A204.1 (cell line): ENCODE measurements at regions not wholly inside any gene's neighbourhood (a gene's known extent, or its start where the extent isn't known, plus 50 kb on each side); places are given as distances from the start of the nearest gene placed in this dataset.
"Not testable (repeated sequence)": the region's sequence is repeated elsewhere in the genome, so short reads cannot be mapped to it uniquely, and the experiment has no call there.

Source experiments
- FAIRE-seq: peaks from 2 replicates; lab custom pipeline; 2012; peaks lifted over from hg19 to GRCh38; lab: Jason Lieb, UNC

GRCh38 chr2:122652670-122653069 lies 897.2 kb downstream of the TSN start:
- no peak for FAIRE-seq

- no peak for FAIRE-seq
These were observed 901.0 kb downstream of the TSN start for GRCh38 chr2:122656403-122656802.

- no peak for FAIRE-seq
These were observed 905.6 kb downstream of the TSN start for GRCh38 chr2:122660786-122661634.

- no peak for FAIRE-seq
These were observed 908.2 kb downstream of the TSN start for GRCh38 chr2:122663620-122664019.

GRCh38 chr2:122669627-122670026 lies 914.2 kb downstream of the TSN start:
- FAIRE-seq: no peak

- no peak for FAIRE-seq
These were observed 915.4 kb downstream of the TSN start for GRCh38 chr2:122670897-122671296.

GRCh38 chr2:122680662-122681061 lies 925.2 kb downstream of the TSN start:
- FAIRE-seq: no peak

- no peak for FAIRE-seq
These were observed 926.2 kb downstream of the TSN start for GRCh38 chr2:122681626-122682025.

GRCh38 chr2:122682356-122682755 lies 926.9 kb downstream of the TSN start:
- FAIRE-seq: no peak

GRCh38 chr2:122683018-122683417 lies 927.6 kb downstream of the TSN start:
- FAIRE-seq: no peak

GRCh38 chr2:122692400-122693083 lies 937.1 kb downstream of the TSN start:
- no peak for FAIRE-seq

- FAIRE-seq: no peak
These were observed 942.0 kb downstream of the TSN start for GRCh38 chr2:122697415-122697814.

- FAIRE-seq: no peak
These were observed 948.2 kb downstream of the TSN start for GRCh38 chr2:122703676-122704075.

- no peak for FAIRE-seq
These were observed 948.7 kb downstream of the TSN start for GRCh38 chr2:122704109-122704563.

GRCh38 chr2:122705746-122706145 lies 950.3 kb downstream of the TSN start:
- FAIRE-seq: no peak

GRCh38 chr2:122706757-122707223 lies 951.3 kb downstream of the TSN start:
- no peak for FAIRE-seq

GRCh38 chr2:122707224-122707824 lies 951.9 kb downstream of the TSN start:
- FAIRE-seq: no peak

GRCh38 chr2:122710049-122710448 lies 954.6 kb downstream of the TSN start:
- FAIRE-seq: no peak

GRCh38 chr2:122713800-122714199 lies 958.3 kb downstream of the TSN start:
- FAIRE-seq: no peak

GRCh38 chr2:122720822-122721221 lies 965.4 kb downstream of the TSN start:
- not testable (repeated sequence) for FAIRE-seq

- no peak for FAIRE-seq
These were observed 979.4 kb downstream of the TSN start for GRCh38 chr2:122734766-122735424.

- no peak for FAIRE-seq
These were observed 980.8 kb downstream of the TSN start for GRCh38 chr2:122736279-122736678.
